ENCODE measurements at regions not wholly inside any gene's neighbourhood (a gene's known extent, or its start where the extent isn't known, plus 50 kb on each side); places are given as distances from the start of the nearest gene placed in this dataset.

DNA sequence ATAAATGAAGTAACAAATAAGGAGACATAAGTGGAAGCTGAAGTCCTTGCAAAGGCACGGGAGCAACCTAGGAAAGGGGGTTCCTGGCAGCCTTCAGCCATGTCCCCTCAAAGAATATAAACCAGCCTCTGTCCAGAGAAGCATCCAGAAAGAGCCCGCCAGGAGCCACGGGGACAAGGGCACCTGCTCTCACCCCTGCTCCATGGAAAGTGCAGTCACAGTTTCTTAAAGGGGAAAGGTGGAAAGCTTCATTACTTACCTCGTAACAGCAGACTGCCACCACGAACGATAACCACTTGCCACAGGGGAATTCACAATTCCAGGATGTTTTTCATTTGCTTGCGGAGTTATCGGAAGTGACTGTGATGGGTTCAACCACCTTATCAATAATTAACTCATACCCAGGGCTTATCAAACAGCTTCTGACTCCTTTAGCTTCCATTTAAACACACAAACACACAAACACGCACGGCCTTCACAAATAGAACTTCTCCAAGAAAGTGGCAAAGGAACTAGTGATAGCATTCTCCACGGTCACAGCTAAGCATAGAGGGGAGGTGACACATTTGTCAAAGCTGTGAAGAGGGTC lies 134.2 kb upstream of the IGF1R start:
- Histone ChIP-seq H2AFZ (ENCODE audit: insufficient read depth, low read depth, low read length, poor library complexity, severe bottlenecking) (no peak overlapping the region), H3K4me3 (ENCODE audit: control extremely low read depth in 1 of 5, extremely low read depth in 1 of 5, insufficient read depth in 1 of 5, low read depth in 2 of 5, low read length in 4 of 5) (no peak overlapping the region), H4K20me1 (ENCODE audit: control insufficient read depth, insufficient read depth, low read length, poor library complexity, severe bottlenecking) (no peaks in the 10 kb centered on the region), H3K79me2 (ENCODE audit: control insufficient read depth, insufficient read depth, low read length) (no peaks in the 10 kb centered on the region), H3K9ac (ENCODE audit: low read length) (no peak overlapping the region), H3K9me3 (ENCODE audit: control extremely low read depth in 1 of 3, control insufficient read depth in 2 of 3, insufficient read depth in 1 of 3, low read length in 2 of 3) (peaks cover 0 to 1% (median 0%) of the 10 kb centered on the region in 3 donors), H3K4me2 (replicated peaks; ENCODE audit: low read depth, low read length, poor library complexity, severe bottlenecking) (no peak overlapping the region), H3K36me3 (replicated peaks in 1 of 2; ENCODE audit: control extremely low read depth in 1 of 2, control insufficient read depth in 1 of 2, extremely low read depth in 1 of 2, insufficient read depth in 2 of 2, low read length in 1 of 2) (no peaks in the 10 kb centered on the region), H3K4me1 (ENCODE audit: control insufficient read depth in 2 of 2, insufficient read depth in 2 of 2, low read length in 2 of 2) (peaks cover 0 to 3% of the 10 kb centered on the region in 2 donors), H3K27ac (ENCODE audit: low read length in 2 of 2) (no peak overlapping the region), H3K27me3 (replicated peaks in 1 of 4; ENCODE audit: control extremely low read depth in 1 of 4, control insufficient read depth in 3 of 4, insufficient read depth in 4 of 4, low read length in 3 of 4) (no peaks in the 10 kb centered on the region)
- H3K9me3 Mint-ChIP-seq (ENCODE audit: insufficient read depth), result no peaks in the 10 kb centered on the region
- CTCF ChIA-PET, result interaction anchor here (0.9 to 2.1 kb wide), 3 partner anchors 10 to 146 kb away, joined by 4 to 7 read pairs (median 6); no protein-coding TSS in a partner anchor
- peaks cover 8% of the 10 kb centered on the region for H3K27me3 Mint-ChIP-seq
- intact Hi-C loops (cut with micrococcal nuclease), result no loop called here
- DNase-seq (no peak), ATAC-seq (ENCODE audit: low read depth) (no peak)
- peaks cover 2% of the 10 kb centered on the region for H3K4me1 Mint-ChIP-seq
- TF ChIP-seq, protein P1, sequence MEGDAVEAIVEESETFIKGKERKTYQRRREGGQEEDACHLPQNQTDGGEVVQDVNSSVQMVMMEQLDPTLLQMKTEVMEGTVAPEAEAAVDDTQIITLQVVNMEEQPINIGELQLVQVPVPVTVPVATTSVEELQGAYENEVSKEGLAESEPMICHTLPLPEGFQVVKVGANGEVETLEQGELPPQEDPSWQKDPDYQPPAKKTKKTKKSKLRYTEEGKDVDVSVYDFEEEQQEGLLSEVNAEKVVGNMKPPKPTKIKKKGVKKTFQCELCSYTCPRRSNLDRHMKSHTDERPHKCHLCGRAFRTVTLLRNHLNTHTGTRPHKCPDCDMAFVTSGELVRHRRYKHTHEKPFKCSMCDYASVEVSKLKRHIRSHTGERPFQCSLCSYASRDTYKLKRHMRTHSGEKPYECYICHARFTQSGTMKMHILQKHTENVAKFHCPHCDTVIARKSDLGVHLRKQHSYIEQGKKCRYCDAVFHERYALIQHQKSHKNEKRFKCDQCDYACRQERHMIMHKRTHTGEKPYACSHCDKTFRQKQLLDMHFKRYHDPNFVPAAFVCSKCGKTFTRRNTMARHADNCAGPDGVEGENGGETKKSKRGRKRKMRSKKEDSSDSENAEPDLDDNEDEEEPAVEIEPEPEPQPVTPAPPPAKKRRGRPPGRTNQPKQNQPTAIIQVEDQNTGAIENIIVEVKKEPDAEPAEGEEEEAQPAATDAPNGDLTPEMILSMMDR (IDR thresholded peaks at IDR 0.05), result no peak
- no peak for TF ChIP-seq EZH2 (IDR thresholded peaks at IDR 0.05; ENCODE audit: borderline replicate concordance, insufficient read depth, low read depth, low read length, poor library complexity, severe bottlenecking)
- H3K27ac Mint-ChIP-seq, result no peak overlapping the region
- 96% methylated on average over 7 of the region's 11 CpGs for WGBS (ENCODE audit: insufficient coverage)
- POLR2A ChIA-PET, result no interaction called here
- H3K4me3 Mint-ChIP-seq, result no peak overlapping the region

GRCh38 chr15:98518823-98519561 lies 129.3 kb upstream of the IGF1R start:
- POLR2A ChIA-PET, result no interaction called here
- peaks cover 10% of the 10 kb centered on the region for H3K27me3 Mint-ChIP-seq
- no peak overlapping the region for H3K27ac ChIP-seq (ENCODE audit: low read length in 2 of 2)
- H3K79me2 ChIP-seq (ENCODE audit: control insufficient read depth, insufficient read depth, low read length), result no peaks in the 10 kb centered on the region
- peak; percentile 63 for ATAC-seq (ENCODE audit: low read depth)
- WGBS (ENCODE audit: insufficient coverage), result 4% methylated on average over 11 of the region's 19 CpGs
- H3K36me3 ChIP-seq (replicated peaks in 1 of 2; ENCODE audit: control extremely low read depth in 1 of 2, control insufficient read depth in 1 of 2, extremely low read depth in 1 of 2, insufficient read depth in 2 of 2, low read length in 1 of 2), result no peaks in the 10 kb centered on the region
- peak overlapping the region; percentile 22 for H2AFZ ChIP-seq (ENCODE audit: insufficient read depth, low read depth, low read length, poor library complexity, severe bottlenecking)
- intact Hi-C loops (cut with micrococcal nuclease), result loop anchor here (1.0 kb wide), 2 partner anchors 140 to 557 kb away; no protein-coding TSS in a partner anchor
- H3K4me1 ChIP-seq (ENCODE audit: control insufficient read depth in 2 of 2, insufficient read depth in 2 of 2, low read length in 2 of 2), result peaks cover 0 to 3% of the 10 kb centered on the region in 2 donors
- H3K4me3 ChIP-seq (ENCODE audit: control extremely low read depth in 1 of 5, extremely low read depth in 1 of 5, insufficient read depth in 1 of 5, low read depth in 2 of 5, low read length in 4 of 5), result no peak overlapping the region
- no peak overlapping the region for H3K4me2 ChIP-seq (replicated peaks; ENCODE audit: low read depth, low read length, poor library complexity, severe bottlenecking)
- H4K20me1 ChIP-seq (ENCODE audit: control insufficient read depth, insufficient read depth, low read length, poor library complexity, severe bottlenecking), result no peaks in the 10 kb centered on the region
- H3K4me1 Mint-ChIP-seq, result peaks cover 2% of the 10 kb centered on the region
- H3K9me3 ChIP-seq (ENCODE audit: control extremely low read depth in 1 of 3, control insufficient read depth in 2 of 3, insufficient read depth in 1 of 3, low read length in 2 of 3), result no peaks in the 10 kb centered on the region
- no peak overlapping the region for H3K27ac Mint-ChIP-seq
- no peaks in the 10 kb centered on the region for H3K9me3 Mint-ChIP-seq (ENCODE audit: insufficient read depth)
- DNase-seq, result peak; percentile 80
- no peak overlapping the region for H3K9ac ChIP-seq (ENCODE audit: low read length)
- no peaks in the 10 kb centered on the region for H3K27me3 ChIP-seq (replicated peaks in 1 of 4; ENCODE audit: control extremely low read depth in 1 of 4, control insufficient read depth in 3 of 4, insufficient read depth in 4 of 4, low read length in 3 of 4)
- H3K4me3 Mint-ChIP-seq, result no peak overlapping the region
- TF ChIP-seq EZH2 (IDR thresholded peaks at IDR 0.05; ENCODE audit: borderline replicate concordance, insufficient read depth, low read depth, low read length, poor library complexity, severe bottlenecking), result no peak
- TF ChIP-seq, protein P1 (IDR thresholded peaks at IDR 0.05), result peak; percentile 81
- CTCF ChIA-PET, result interaction anchor here (0.7 to 6.6 kb wide), 19 partner anchors 8 to 663 kb away, joined by 3 to 107 read pairs (median 4); partner anchors contain the start of gene IGF1R
